K562 (cell line): ENCODE measurements at regions not wholly inside any gene's neighbourhood (a gene's known extent, or its start where the extent isn't known, plus 50 kb on each side); places are given as distances from the start of the nearest gene placed in this dataset.

ENCODE experiments used
- CHD1 ChIP-seq: fragments of 200-600 bp; sonication (generic); IDR thresholded peaks from one replicate; pipeline ENCODE4 v1.6.1; 2012; ENCODE audit warnings: mild to moderate bottlenecking, moderate library complexity, low read length, inconsistent platforms
- CHD7 ChIP-seq: fragments of 200-600 bp; sonication (generic); IDR thresholded peaks from one replicate; pipeline ENCODE4 v1.6.1; 2012; ENCODE audit warnings: mild to moderate bottlenecking, low read depth, low read length, inconsistent platforms
- HDAC2 ChIP-seq: fragments of 450-650 bp; IDR thresholded peaks from 2 replicates; pipeline ENCODE4 v1.6.1; 2016; ENCODE audit warnings: mild to moderate bottlenecking
- IRF1 ChIP-seq: sonication (generic); formaldehyde crosslinking; IDR thresholded peaks from 2 replicates; pipeline ENCODE4 v1.8.0; 2022; ENCODE audit warnings: missing genetic modification reagents, mild to moderate bottlenecking, borderline replicate concordance
- PHF21A ChIP-seq: fragments of 450-650 bp; IDR thresholded peaks from 2 replicates; pipeline ENCODE4 v1.6.1; 2017; ENCODE audit warnings: low read depth, borderline replicate concordance
- RREB1 ChIP-seq: fragments of 250-450 bp; sonication (Bioruptor Pico); IDR thresholded peaks from 2 replicates; pipeline ENCODE4 v1.4.0; 2020
- SREBF2 ChIP-seq: sonication (generic); formaldehyde crosslinking; IDR thresholded peaks from 2 replicates; pipeline ENCODE4 v1.4.0; 2020; ENCODE audit warnings: mild to moderate bottlenecking, missing genetic modification reagents

GRCh38 chrX:110914281-110914680 lies 118.7 kb upstream of the CHRDL1 start (continued):
- TF ChIP-seq RREB1 (CRISPR knock-in tag) (no peak), PHF21A (no peak), HDAC2 (no peak), CHD1 (no peak), CHD7 (no peak), SREBF2 (no peak), IRF1 (CRISPR knock-in tag) (no peak)
